GM21786 (cell line): ENCODE measurements at regions not wholly inside any gene's neighbourhood (a gene's known extent, or its start where the extent isn't known, plus 50 kb on each side); places are given as distances from the start of the nearest gene placed in this dataset.
"Not testable (repeated sequence)": the region's sequence is repeated elsewhere in the genome, so short reads cannot be mapped to it uniquely, and the experiment has no call there.

Experiments
- ATAC-seq: cut with Tn5 transposase; IDR thresholded peaks from one replicate; pipeline ENCODE4 v1.9.1; 2021; ENCODE audit not compliant: unreplicated experiment

DNA sequence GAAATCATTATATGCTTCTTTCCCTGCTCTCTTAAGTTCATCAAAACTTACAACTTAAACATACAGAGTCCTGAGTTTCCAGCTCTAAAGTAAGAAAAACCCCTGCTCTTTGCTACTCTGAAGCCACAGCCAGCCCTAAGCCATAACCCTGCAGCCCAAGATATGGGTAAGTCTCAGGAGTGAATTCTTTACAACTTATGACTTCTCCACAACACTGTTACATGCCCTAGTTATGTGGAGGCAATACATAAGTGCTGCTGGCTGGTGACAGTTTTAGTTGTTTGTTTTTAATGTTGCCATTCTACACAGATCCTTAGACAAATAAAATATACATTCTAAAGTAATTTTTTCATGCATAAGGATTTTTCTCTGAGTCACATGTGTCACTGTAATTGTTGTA lies 100.2 kb downstream of the FBXO8 start:
- ATAC-seq: no peak

DNA sequence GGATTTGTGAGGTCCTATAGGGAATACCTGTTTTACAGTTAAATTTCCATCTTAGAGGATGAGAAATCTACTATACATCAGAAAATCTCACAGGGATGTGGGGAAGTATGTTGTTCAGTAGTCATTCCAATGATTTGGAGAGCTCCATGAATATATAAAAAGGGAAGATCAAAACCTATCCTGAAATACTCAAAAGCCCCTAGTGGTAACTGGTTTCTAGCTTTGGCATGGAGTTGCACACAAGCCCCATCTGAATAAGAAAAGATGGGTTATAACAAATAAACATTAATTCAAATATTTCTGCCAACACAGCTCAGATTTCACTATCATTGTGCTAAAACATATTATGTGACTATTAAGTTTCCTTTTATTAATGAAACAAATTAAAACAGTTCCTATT lies 101.6 kb downstream of the FBXO8 start:
- ATAC-seq: no peak

GRCh38 chr4:174177536-174177935 lies 105.9 kb downstream of the FBXO8 start:
- ATAC-seq: no peak

- ATAC-seq: not testable (repeated sequence)
Measured at GRCh38 chr4:174175836-174176235, 107.6 kb downstream of the FBXO8 start.

DNA sequence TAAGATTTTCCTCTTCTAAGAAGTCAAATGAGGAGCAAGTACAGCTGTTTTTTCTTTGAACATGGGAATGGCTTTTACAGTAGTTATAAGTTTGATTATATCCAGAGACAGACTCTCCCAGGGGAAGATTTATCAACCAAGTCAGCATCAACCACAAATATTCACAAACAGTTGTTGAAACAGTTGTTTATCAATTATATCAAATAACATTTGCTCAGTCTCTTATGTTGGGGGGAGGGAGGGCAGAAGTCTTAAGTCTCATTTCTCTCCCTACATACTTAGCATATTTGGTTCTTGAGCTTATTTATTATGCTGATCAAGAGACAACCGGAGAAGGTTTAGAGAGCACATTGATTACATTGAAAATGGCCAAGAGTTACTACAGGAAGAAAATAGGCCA lies 110.1 kb downstream of the FBXO8 start:
- no peak for ATAC-seq

GRCh38 chr4:174172274-174172673 lies 111.2 kb downstream of the FBXO8 start:
- no peak for ATAC-seq

GRCh38 chr4:174170906-174171305 lies 112.6 kb downstream of the FBXO8 start:
- no peak for ATAC-seq

DNA sequence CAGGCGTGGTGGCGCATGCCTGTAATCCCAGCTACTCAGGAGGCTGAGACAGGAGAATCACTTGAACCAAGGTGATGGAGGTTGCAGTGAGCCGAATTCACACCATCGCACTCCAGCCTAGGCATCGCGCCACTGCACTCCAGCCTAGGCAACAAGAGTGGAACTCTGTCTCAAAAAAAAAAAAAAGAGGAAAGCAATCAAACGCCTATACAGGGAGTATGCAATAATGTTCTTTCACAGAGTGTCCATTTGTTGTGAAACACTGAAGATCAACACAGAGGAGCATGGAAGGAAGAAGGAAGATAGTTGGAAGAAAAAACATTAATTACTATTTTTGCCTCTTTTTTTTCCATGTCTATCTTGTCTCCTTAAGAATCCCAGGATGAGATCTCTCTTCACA lies 113.4 kb downstream of the FBXO8 start:
- ATAC-seq: no peak

DNA sequence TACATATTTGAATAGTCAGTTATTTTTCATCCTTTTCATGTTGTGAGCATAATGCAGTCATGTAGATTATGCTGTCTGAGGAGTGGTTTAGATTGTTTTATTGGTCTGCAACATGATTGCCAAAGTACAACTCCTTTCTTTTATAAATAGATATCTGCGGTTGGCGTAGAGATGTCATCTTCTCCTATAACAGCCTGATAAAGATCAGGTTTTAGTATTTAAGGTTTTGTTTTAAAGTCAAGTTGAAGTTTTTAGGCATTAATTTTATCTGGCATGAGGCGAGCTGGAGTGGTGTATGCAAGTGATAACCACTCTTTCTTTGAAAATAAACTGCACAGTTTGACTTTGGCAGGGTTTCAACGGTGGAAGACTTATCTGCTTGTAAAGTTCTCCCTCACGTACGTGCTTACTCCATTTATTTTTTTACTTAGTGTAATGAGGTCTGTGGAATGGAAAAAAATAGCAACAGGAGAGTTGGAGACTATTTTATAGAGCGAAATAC lies 126.3 kb downstream of the FBXO8 start:
- ATAC-seq: no peak

- peak; percentile 88 for ATAC-seq
Measured at GRCh38 chr4:174156239-174156826, 127.1 kb downstream of the FBXO8 start.

DNA sequence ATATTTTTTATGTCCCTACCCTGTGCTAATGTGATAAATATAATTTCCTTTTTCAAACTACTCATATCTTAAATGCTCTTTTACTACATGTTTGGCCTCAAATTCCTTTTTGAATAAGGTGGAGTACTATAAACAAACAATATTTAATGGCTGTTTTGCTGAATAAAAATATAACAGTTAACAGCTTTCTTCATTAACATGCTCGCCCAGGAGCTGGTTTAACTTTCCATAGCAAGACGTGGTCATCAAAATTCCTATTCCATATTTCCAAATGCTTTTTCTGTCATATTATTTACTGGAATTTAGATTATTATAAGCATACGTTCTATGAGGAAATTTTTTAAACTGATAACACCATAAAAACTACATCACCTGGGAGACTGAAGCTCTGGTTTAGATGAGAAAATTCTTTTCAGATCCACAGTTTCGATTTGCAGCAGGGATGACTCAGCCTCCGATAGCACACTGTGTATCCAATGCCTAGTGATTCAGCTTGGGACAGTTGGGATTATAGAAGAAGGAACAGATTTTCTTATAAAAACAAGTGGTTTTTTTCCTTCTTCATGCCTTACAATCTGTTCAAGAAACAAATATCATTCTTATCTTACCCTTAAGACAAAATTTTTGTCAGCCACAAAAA lies 129.1 kb downstream of the FBXO8 start:
- ATAC-seq: no peak

DNA sequence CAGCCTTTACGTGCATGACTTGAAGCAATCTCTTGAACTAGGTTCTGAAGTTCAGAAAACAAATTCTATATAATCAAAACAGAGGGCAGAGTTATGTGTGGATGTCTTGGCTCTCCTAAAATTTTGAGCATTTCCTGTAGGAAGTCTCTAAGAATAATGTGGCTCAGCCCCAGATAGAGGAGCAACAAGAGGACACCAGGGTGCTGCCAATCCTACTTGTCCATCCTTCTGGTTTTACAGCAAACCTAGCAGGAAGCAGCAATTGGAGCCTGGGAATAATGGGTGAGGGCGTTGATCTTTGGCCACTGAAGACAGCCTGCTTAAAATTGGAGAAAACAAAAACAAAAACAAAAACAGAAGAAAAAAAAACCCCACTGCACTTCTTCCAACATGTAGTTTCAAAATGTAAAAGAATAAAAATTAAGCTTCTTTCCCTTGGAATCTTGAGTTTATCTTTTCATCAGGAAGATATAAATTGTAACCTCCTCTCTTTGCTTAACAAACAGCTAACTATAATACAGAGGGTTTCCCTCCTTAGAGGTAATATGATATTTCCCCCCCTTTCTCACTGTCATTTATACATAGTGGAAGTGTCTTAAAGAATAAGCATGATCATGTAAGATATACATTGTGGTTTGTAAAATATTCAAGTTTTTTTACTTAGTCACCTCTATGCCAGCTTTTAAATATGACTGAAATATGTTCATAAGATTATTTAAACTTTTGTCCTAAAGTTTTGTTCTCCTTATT lies 130.6 kb downstream of the FBXO8 start:
- no peak for ATAC-seq

DNA sequence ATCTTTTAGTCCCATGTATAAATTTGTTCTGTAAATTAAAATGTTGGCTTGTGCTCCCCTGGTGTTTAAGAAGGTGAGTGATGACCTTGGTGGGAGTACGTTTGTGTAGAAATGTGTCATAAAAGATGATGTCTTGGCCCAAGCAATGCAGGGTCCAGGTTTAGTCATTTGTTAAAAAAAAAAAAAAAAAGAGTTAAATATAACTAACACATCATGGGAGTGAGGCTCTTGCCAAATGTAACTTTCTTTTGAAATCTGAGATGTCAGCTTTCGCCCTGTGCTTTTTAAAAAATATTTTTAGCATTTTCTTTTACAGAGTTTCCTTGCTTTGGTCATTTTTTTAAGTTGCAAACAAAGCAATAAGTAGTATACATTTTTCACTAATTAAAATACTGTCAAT lies 135.6 kb downstream of the FBXO8 start:
- ATAC-seq: no peak

GRCh38 chr4:174144106-174144505 lies 139.4 kb downstream of the FBXO8 start:
- no peak for ATAC-seq

DNA sequence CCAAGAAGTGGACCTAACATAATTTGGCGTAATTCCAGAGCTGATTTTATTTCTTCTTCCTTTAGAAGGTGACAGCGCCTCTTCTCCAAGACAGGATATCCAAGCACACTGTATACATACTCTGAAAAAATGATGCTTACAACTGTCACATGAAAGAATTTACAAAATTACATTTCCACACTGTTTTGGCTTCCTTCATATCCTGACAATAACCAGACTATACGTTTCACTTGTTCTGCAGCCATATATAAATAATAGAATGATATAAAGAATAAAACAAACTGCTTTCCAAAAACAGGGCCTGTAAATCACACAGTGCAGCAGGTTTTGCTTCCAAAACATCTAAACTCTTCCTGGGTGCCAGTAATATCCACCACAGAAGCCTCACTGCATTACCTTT lies 141.6 kb downstream of the FBXO8 start:
- no peak for ATAC-seq

DNA sequence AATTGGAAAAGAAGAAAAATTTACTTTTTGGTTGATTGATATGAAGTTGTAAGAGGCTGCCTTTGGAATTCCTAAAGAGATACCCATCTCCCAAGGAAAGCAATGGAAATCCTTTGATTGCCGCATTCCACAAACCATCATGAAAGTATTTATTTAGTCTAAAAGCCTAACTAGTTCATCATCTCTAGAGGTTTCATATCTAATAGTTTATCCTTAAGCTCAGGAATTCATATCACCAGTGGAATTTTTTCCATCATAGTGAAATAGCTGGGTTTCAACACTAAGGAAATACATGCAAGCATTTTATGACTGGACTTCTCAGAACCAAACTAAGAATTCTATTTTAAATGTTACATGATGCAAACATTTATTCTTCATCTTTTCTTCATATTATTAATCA lies 144.9 kb downstream of the FBXO8 start:
- no peak for ATAC-seq

DNA sequence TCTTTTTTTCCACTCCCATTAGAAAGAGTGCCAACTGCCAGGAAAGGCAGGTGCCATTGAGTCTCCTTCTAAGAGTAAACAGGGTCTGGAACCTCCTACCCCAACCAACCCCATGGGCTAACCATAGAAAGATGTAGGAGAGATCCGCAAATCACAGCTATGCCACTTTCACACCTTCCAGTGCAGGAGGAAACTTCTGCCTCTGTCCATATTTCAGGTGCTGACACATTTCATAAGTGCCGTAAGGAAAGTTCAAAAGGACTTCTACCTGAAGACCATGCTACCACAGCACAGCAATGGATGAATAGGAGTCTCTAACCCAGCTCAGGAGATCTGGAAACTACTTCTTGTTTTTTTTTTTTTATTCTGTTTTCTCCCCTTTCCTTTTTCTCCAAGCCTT lies 145.8 kb downstream of the FBXO8 start:
- no peak for ATAC-seq

DNA sequence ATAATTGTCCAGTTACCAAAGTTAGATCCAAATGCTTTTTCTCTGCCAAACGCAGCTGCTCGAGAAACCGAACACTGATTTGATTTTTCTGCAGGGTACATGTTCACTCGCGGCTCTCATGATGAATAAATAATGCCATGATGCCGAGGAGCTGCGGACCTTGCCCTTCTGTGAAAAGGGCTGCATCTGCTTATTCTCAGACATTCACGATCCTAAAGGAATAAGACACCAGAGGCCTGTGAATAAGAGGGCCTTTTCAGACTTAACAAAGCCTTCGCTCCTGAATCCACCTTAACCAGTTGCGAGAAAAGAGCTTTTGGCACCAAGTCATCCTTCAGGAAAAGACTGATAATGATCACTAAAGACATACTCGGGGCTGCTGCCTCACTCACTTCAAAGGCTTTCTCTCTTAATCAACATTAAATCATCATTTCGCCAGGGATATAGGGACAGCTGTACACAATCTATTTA lies 147.5 kb downstream of the FBXO8 start:
- no peak for ATAC-seq

DNA sequence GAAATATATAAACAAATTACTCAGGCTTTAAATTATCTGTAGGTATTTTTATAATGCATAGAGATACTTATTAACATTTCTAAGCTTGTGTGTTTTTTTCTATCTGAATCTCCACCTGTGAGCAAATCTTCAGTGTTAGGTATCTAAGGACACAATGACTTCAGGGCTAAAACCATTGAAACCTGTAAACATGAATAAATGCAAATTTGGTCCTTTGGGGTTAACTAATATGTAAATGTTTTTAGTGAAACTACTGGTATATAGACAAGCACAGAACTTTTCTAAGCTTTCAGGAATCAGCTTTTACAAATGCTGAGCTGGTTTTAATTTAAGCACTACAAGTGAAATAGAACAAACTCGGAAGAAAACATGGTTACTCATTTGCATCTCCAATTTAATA lies 147.9 kb downstream of the FBXO8 start:
- ATAC-seq: no peak

- no peak for ATAC-seq
Measured at GRCh38 chr4:174134361-174134760, 149.1 kb downstream of the FBXO8 start.

- ATAC-seq: no peak
Measured at GRCh38 chr4:174133551-174133950, 149.9 kb downstream of the FBXO8 start.

DNA sequence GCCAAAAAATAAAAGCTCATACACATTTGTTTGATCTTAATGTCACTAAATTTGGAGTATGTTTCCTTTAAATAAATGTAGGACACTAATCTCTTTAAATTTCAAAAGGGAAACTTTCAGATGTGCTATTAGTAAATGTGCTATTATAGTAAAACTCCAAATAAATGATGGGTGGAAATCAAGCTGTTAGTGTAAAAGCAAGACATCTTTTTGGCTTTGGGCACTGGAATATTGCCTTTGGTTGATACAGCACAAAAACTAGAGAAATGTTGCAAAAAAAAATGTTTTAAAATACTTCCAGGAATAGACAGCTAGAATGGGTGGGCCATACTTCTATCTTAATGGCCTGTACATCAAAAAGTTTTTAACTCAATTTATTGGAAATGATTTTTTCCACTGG lies 151.6 kb downstream of the FBXO8 start:
- ATAC-seq: no peak
